ENCODE measurements at regions not wholly inside any gene's neighbourhood (a gene's known extent, or its start where the extent isn't known, plus 50 kb on each side); places are given as distances from the start of the nearest gene placed in this dataset.

DNA sequence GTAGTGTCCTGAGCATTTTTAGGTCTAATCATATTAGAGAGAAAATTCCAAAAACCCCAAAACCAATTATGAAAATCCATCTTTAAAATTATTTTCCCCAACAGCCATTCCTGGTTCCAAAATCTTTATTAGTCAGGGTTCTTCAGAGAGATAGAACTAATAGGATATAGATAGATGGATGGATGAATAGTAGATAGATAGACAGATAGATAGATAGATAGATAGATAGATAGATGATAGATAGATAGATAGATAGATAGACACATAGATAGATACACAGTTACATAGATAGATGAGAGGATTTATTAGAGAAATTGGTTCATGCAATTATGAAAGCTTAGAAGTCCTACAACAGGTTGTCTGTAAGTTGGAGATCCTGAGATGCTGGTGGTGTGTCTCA lies 122.7 kb upstream of the POGK start:
- ChIA-PET POLR2A (no interaction called here), CTCF (no interaction called here)
- TF ChIP-seq CTCF (IDR thresholded peaks at IDR 0.05; ENCODE audit: insufficient read depth, low read depth, low read length): no peak

DNA sequence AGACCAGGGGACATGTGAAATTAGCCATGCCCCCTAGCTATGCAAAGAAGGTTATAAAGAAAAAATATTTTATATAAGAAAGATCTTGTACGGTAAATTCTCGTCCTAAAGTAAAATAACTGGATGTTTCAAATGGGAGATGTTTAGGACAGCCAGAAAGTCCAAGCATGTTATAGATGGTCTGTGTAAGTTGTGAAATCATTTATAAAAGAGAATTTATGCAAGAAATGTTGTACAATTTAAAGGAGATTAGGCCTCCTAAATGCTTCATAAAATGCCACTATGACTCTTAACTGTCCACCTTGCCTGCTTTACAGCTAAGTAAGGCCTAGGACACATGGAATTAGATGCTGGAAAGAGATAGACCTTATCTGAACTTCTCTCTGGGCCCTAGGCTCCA lies 118.1 kb upstream of the POGK start:
- no peak for TF ChIP-seq CTCF (IDR thresholded peaks at IDR 0.05; ENCODE audit: insufficient read depth, low read depth, low read length)
- Histone ChIP-seq H3K36me3 (ENCODE audit: control insufficient read depth, insufficient read depth, low read length) (no peaks in the 10 kb centered on the region), H3K27me3 (ENCODE audit: control insufficient read depth, insufficient read depth, low read length) (no peaks in the 10 kb centered on the region), H3K4me3 (ENCODE audit: low read depth, low read length) (no peak overlapping the region)
- POLR2A ChIA-PET: no interaction called here
- CTCF ChIA-PET: no interaction called here
- no peak for DNase-seq (ENCODE audit: low read depth)

More for the DNA sequence above, 122.7 kb upstream of the POGK start:
- DNase-seq (ENCODE audit: low read depth): no peak
- H3K36me3 ChIP-seq (ENCODE audit: control insufficient read depth, insufficient read depth, low read length): no peaks in the 10 kb centered on the region
- no peak overlapping the region for H3K4me3 ChIP-seq (ENCODE audit: low read depth, low read length)
- H3K27me3 ChIP-seq (ENCODE audit: control insufficient read depth, insufficient read depth, low read length): no peaks in the 10 kb centered on the region

GRCh38 chr1:166730299-166730888 lies 108.9 kb upstream of the POGK start:
- CTCF ChIA-PET: interaction anchor here (0.6 to 0.8 kb wide), 2 partner anchors 11 to 188 kb away, joined by 3 to 4 read pairs; no protein-coding TSS in a partner anchor
- TF ChIP-seq CTCF (IDR thresholded peaks at IDR 0.05; ENCODE audit: insufficient read depth, low read depth, low read length): no peak
- Histone ChIP-seq H3K27me3 (ENCODE audit: control insufficient read depth, insufficient read depth, low read length) (no peaks in the 10 kb centered on the region), H3K4me3 (ENCODE audit: low read depth, low read length) (no peak overlapping the region), H3K36me3 (ENCODE audit: control insufficient read depth, insufficient read depth, low read length) (no peaks in the 10 kb centered on the region)
- POLR2A ChIA-PET: no interaction called here
- DNase-seq (ENCODE audit: low read depth): no peak

DNA sequence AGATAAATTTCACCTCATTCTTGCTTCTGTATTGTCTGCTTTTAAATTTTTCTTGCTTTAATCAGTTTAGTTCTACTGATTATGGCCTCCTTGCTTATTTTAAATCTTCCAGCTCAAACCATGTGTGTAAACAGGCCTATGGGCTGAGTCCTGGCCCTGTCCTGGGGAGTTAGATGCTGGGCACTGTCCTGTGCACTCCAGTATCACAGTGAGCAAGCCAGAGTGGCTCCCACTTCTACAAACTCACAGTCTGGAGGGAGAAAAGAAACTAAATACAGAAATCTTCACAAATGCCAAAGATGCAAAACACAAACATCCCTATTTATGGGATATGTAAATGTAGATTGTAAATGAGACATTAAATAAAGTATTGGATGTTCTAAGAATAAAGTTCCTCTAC lies 101.1 kb upstream of the POGK start:
- TF ChIP-seq CTCF (IDR thresholded peaks at IDR 0.05; ENCODE audit: insufficient read depth, low read depth, low read length): no peak
- Histone ChIP-seq H3K4me3 (ENCODE audit: low read depth, low read length) (no peak overlapping the region), H3K27me3 (ENCODE audit: control insufficient read depth, insufficient read depth, low read length) (no peaks in the 10 kb centered on the region), H3K36me3 (ENCODE audit: control insufficient read depth, insufficient read depth, low read length) (no peaks in the 10 kb centered on the region)
- DNase-seq (ENCODE audit: low read depth): no peak
- POLR2A ChIA-PET: no interaction called here
- CTCF ChIA-PET: no interaction called here

DNA sequence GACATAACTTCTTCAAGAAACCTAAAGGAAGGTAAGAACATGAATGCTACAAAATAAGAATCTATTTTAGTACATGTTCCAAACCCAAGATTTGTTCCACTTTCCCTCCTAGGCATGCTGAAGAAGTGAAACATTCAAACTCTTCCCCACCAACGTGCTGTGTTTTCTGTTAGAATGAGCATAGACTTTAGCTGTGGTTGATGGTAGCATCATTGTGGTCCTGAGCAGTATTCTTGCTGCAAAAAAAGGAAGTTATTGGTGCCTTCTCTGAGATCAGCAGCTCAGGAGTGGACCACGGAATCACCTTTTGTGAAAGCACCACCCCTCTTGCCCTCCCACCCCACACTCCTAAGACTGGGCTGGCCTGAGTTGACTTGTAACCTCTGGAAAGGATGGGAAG lies 100.4 kb upstream of the POGK start:
- Histone ChIP-seq H3K4me3 (ENCODE audit: low read depth, low read length) (no peak overlapping the region), H3K36me3 (ENCODE audit: control insufficient read depth, insufficient read depth, low read length) (no peaks in the 10 kb centered on the region), H3K27me3 (ENCODE audit: control insufficient read depth, insufficient read depth, low read length) (no peaks in the 10 kb centered on the region)
- CTCF ChIA-PET: no interaction called here
- no peak for TF ChIP-seq CTCF (IDR thresholded peaks at IDR 0.05; ENCODE audit: insufficient read depth, low read depth, low read length)
- no peak for DNase-seq (ENCODE audit: low read depth)
- POLR2A ChIA-PET: no interaction called here
